ENCODE measurements at regions not wholly inside any gene's neighbourhood (a gene's known extent, or its start where the extent isn't known, plus 50 kb on each side); places are given as distances from the start of the nearest gene placed in this dataset.

DNA sequence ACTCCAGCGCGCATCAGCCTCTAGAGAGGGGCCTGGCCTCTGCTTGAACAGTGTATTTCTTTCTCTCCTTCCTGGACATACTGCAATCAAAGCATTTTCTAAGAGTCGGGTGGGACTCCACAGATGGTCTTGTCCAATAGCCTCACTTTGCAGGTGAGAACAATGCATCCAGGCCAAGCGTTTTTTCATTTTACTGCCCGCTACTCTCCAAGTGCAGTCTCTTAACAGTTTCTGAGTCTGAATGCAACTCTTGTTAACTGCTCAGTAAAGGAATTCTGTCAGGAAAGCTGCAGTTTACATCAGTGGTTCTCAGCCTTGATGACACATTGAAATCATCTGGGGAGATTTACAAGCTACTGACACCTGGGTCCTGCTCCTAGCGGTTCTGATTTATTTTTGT, 57.0 kb downstream of the IRF2BPL start:
- TF ChIP-seq, protein P1, sequence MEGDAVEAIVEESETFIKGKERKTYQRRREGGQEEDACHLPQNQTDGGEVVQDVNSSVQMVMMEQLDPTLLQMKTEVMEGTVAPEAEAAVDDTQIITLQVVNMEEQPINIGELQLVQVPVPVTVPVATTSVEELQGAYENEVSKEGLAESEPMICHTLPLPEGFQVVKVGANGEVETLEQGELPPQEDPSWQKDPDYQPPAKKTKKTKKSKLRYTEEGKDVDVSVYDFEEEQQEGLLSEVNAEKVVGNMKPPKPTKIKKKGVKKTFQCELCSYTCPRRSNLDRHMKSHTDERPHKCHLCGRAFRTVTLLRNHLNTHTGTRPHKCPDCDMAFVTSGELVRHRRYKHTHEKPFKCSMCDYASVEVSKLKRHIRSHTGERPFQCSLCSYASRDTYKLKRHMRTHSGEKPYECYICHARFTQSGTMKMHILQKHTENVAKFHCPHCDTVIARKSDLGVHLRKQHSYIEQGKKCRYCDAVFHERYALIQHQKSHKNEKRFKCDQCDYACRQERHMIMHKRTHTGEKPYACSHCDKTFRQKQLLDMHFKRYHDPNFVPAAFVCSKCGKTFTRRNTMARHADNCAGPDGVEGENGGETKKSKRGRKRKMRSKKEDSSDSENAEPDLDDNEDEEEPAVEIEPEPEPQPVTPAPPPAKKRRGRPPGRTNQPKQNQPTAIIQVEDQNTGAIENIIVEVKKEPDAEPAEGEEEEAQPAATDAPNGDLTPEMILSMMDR (IDR thresholded peaks at IDR 0.05) = no peak
- TF ChIP-seq POLR2AphosphoS5 (IDR thresholded peaks at IDR 0.05; ENCODE audit: insufficient read depth in 1 of 2, low read depth in 1 of 2) = no peak

Measured in vagina (tissue), 2 donors.